GM12892 (cell line): ENCODE measurements at regions not wholly inside any gene's neighbourhood (a gene's known extent, or its start where the extent isn't known, plus 50 kb on each side); places are given as distances from the start of the nearest gene placed in this dataset.

Experiments used
- POLR2A ChIP-seq: IDR thresholded peaks from 2 replicates; pipeline ENCODE4 v1.6.1; 2011; ENCODE audit warnings: low read depth, low read length, control low read depth
- POLR2AphosphoS5 ChIP-seq: IDR thresholded peaks from 2 replicates; pipeline ENCODE4 v1.6.1; 2011; ENCODE audit warnings: low read depth, low read length, control low read depth
- TAF1 ChIP-seq: IDR thresholded peaks from 2 replicates; pipeline ENCODE4 v1.6.1; 2011; ENCODE audit warnings: low read depth, mild to moderate bottlenecking, control low read depth, low read length, borderline replicate concordance

- TF ChIP-seq POLR2A (no peak), TAF1 (no peak), POLR2AphosphoS5 (no peak)
Measured at GRCh38 chr12:127052511-127053232, 1214.3 kb upstream of the TMEM132C start.
